ENCODE measurements at regions not wholly inside any gene's neighbourhood (a gene's known extent, or its start where the extent isn't known, plus 50 kb on each side); places are given as distances from the start of the nearest gene placed in this dataset.

- no peak for TF ChIP-seq CTCF (IDR thresholded peaks at IDR 0.05)
- DNase-seq (ENCODE audit: extremely low spot score, unreplicated experiment), result no peak
- no peak overlapping the region for H3K4me3 Mint-ChIP-seq (ENCODE audit: unreplicated experiment)
- H3K27ac Mint-ChIP-seq (ENCODE audit: unreplicated experiment), result no peak overlapping the region
- H3K9me3 Mint-ChIP-seq (ENCODE audit: unreplicated experiment), result peaks cover 10% of the 10 kb centered on the region
- peaks cover 5% of the 10 kb centered on the region for H3K4me1 Mint-ChIP-seq (ENCODE audit: unreplicated experiment)
- H3K36me3 Mint-ChIP-seq (ENCODE audit: unreplicated experiment), result no peaks in the 10 kb centered on the region
- peaks cover 15% of the 10 kb centered on the region for H3K27me3 Mint-ChIP-seq (ENCODE audit: unreplicated experiment)
These were observed 187.6 kb downstream of the C11orf87 start for GRCh38 chr11:109609454-109610185.

- H3K4me3 Mint-ChIP-seq (ENCODE audit: unreplicated experiment), result no peak overlapping the region
- TF ChIP-seq CTCF (IDR thresholded peaks at IDR 0.05), result no peak
- H3K27ac Mint-ChIP-seq (ENCODE audit: unreplicated experiment), result no peak overlapping the region
These were observed 190.5 kb downstream of the C11orf87 start for GRCh38 chr11:109612496-109612895.

GRCh38 chr11:109619498-109619897 is 197.5 kb downstream of the C11orf87 start:
- Mint-ChIP-seq H3K36me3 (ENCODE audit: unreplicated experiment) (no peaks in the 10 kb centered on the region), H3K4me1 (ENCODE audit: unreplicated experiment) (no peaks in the 10 kb centered on the region), H3K9me3 (ENCODE audit: unreplicated experiment) (peaks cover 2% of the 10 kb centered on the region), H3K4me3 (ENCODE audit: unreplicated experiment) (no peak overlapping the region), H3K27me3 (ENCODE audit: unreplicated experiment) (peaks cover 8% of the 10 kb centered on the region), H3K27ac (ENCODE audit: unreplicated experiment) (no peak overlapping the region)
- TF ChIP-seq CTCF (IDR thresholded peaks at IDR 0.05), result no peak
- no peak for DNase-seq (ENCODE audit: extremely low spot score, unreplicated experiment)

More at GRCh38 chr11:109612496-109612895, 190.5 kb downstream of the C11orf87 start:
- Mint-ChIP-seq H3K27me3 (ENCODE audit: unreplicated experiment) (peaks cover 18% of the 10 kb centered on the region), H3K4me1 (ENCODE audit: unreplicated experiment) (no peaks in the 10 kb centered on the region), H3K36me3 (ENCODE audit: unreplicated experiment) (no peaks in the 10 kb centered on the region), H3K9me3 (ENCODE audit: unreplicated experiment) (peaks cover 11% of the 10 kb centered on the region)
- DNase-seq (ENCODE audit: extremely low spot score, unreplicated experiment), result no peak

GRCh38 chr11:109629734-109630133 is 207.7 kb downstream of the C11orf87 start:
- H3K27ac Mint-ChIP-seq (ENCODE audit: unreplicated experiment), result no peak overlapping the region
- H3K27me3 Mint-ChIP-seq (ENCODE audit: unreplicated experiment), result peaks cover 52% of the 10 kb centered on the region
- H3K36me3 Mint-ChIP-seq (ENCODE audit: unreplicated experiment), result peaks cover 2% of the 10 kb centered on the region
- no peak for DNase-seq (ENCODE audit: extremely low spot score, unreplicated experiment)
- H3K4me3 Mint-ChIP-seq (ENCODE audit: unreplicated experiment), result no peak overlapping the region
- H3K4me1 Mint-ChIP-seq (ENCODE audit: unreplicated experiment), result no peaks in the 10 kb centered on the region
- TF ChIP-seq CTCF (IDR thresholded peaks at IDR 0.05), result no peak
- H3K9me3 Mint-ChIP-seq (ENCODE audit: unreplicated experiment), result peaks cover 38% of the 10 kb centered on the region

GRCh38 chr11:109641549-109641948 is 219.6 kb downstream of the C11orf87 start:
- H3K9me3 Mint-ChIP-seq (ENCODE audit: unreplicated experiment), result no peaks in the 10 kb centered on the region
- no peak overlapping the region for H3K4me3 Mint-ChIP-seq (ENCODE audit: unreplicated experiment)
- peak; percentile 53 for TF ChIP-seq CTCF (IDR thresholded peaks at IDR 0.05)
- peaks cover 29% of the 10 kb centered on the region for H3K27me3 Mint-ChIP-seq (ENCODE audit: unreplicated experiment)
- H3K4me1 Mint-ChIP-seq (ENCODE audit: unreplicated experiment), result peaks cover 14% of the 10 kb centered on the region
- no peak overlapping the region for H3K27ac Mint-ChIP-seq (ENCODE audit: unreplicated experiment)
- no peaks in the 10 kb centered on the region for H3K36me3 Mint-ChIP-seq (ENCODE audit: unreplicated experiment)
- DNase-seq (ENCODE audit: extremely low spot score, unreplicated experiment), result no peak

All from osteocyte (in vitro differentiated cells).